SU-DHL-6 (cell line): ENCODE measurements at regions not wholly inside any gene's neighbourhood (a gene's known extent, or its start where the extent isn't known, plus 50 kb on each side); places are given as distances from the start of the nearest gene placed in this dataset.

Source experiments
- H2AFZ ChIP-seq: fragments of 200-600 bp; sonication (generic); 2 replicates; pipeline ENCODE4 v1.6.1; 2014; ENCODE audit warnings: low read depth, mild to moderate bottlenecking, moderate library complexity, mixed read lengths, antibody characterized with exemption, low read length; ENCODE audit not compliant: severe bottlenecking
- H3F3A ChIP-seq: fragments of 200-600 bp; shearing (Covaris generic); 2 replicates; pipeline ENCODE4 v1.6.0; 2016; ENCODE audit warnings: antibody characterized with exemption, mild to moderate bottlenecking; ENCODE audit not compliant: insufficient read depth
- H3K27ac ChIP-seq: fragments of 200-600 bp; sonication (generic); 2 replicates; pipeline ENCODE4 v1.5.1; 2016; ENCODE audit warnings: low read depth, mild to moderate bottlenecking, low read length, moderate library complexity, mixed read lengths
- H3K27me3 ChIP-seq: fragments of 200-600 bp; sonication (generic), shearing (Covaris generic); 2 replicates; pipeline ENCODE4 v1.6.0; 2014; ENCODE audit warnings: mild to moderate bottlenecking, low read length
- H3K36me3 ChIP-seq: fragments of 200-600 bp; sonication (generic); 2 replicates; pipeline ENCODE4 v1.6.1; 2014; ENCODE audit warnings: mild to moderate bottlenecking, low read length, mixed read lengths
- H3K4me2 ChIP-seq: fragments of 300-600, 200-600 bp; shearing (Covaris generic), sonication (generic); 2 replicates; pipeline ENCODE4 v1.6.0; 2014; ENCODE audit warnings: low read length, low read depth, mild to moderate bottlenecking; ENCODE audit not compliant: poor library complexity, severe bottlenecking
- H3K4me3 ChIP-seq: fragments of 200-600 bp; sonication (generic); 2 replicates; pipeline ENCODE4 v1.5.1; 2014; ENCODE audit warnings: antibody characterized with exemption, low read length, mild to moderate bottlenecking, mixed read lengths; ENCODE audit not compliant: insufficient read depth, poor library complexity, severe bottlenecking
- H3K79me2 ChIP-seq: fragments of 200-600 bp; sonication (generic); 2 replicates; pipeline ENCODE4 v1.6.1; 2014; ENCODE audit warnings: mild to moderate bottlenecking, low read length, moderate library complexity; ENCODE audit not compliant: insufficient read depth
- H3K9ac ChIP-seq: fragments of 200-600 bp; sonication (generic); 2 replicates; pipeline ENCODE4 v1.7.0; 2014; ENCODE audit warnings: mild to moderate bottlenecking, low read length
- H3K9me2 ChIP-seq: fragments of 200-600 bp; sonication (generic); replicated peaks from 2 replicates; pipeline ENCODE4 v1.6.1; 2014; ENCODE audit warnings: low read length; ENCODE audit not compliant: insufficient read depth
- H3K9me3 ChIP-seq: fragments of 200-600 bp; sonication (generic); 2 replicates; pipeline ENCODE4 v1.6.1; 2014; ENCODE audit warnings: low read length, mixed read lengths; ENCODE audit not compliant: insufficient read depth
- H4K20me1 ChIP-seq: fragments of 200-600 bp; sonication (generic); 2 replicates; pipeline ENCODE4 v1.6.1; 2014; ENCODE audit warnings: low read depth, mild to moderate bottlenecking, antibody characterized with exemption, low read length, moderate library complexity, mixed read lengths
- EZH2phosphoT487 ChIP-seq: fragments of 200-600 bp; sonication (generic), shearing (Covaris generic); conservative IDR thresholded peaks from 2 replicates; pipeline ENCODE4 v1.6.1; 2018; ENCODE audit warnings: mild to moderate bottlenecking, antibody characterized with exemption, low read length, moderate library complexity, mixed read lengths
- TF ChIP-seq, protein P1 (sequence below): fragments of 200-600 bp; sonication (generic); IDR thresholded peaks from one replicate; pipeline ENCODE4 v1.5.1; 2017; ENCODE audit warnings: antibody characterized with exemption, mild to moderate bottlenecking, low read length, moderate library complexity; ENCODE audit not compliant: insufficient read depth, poor library complexity, severe bottlenecking

DNA sequence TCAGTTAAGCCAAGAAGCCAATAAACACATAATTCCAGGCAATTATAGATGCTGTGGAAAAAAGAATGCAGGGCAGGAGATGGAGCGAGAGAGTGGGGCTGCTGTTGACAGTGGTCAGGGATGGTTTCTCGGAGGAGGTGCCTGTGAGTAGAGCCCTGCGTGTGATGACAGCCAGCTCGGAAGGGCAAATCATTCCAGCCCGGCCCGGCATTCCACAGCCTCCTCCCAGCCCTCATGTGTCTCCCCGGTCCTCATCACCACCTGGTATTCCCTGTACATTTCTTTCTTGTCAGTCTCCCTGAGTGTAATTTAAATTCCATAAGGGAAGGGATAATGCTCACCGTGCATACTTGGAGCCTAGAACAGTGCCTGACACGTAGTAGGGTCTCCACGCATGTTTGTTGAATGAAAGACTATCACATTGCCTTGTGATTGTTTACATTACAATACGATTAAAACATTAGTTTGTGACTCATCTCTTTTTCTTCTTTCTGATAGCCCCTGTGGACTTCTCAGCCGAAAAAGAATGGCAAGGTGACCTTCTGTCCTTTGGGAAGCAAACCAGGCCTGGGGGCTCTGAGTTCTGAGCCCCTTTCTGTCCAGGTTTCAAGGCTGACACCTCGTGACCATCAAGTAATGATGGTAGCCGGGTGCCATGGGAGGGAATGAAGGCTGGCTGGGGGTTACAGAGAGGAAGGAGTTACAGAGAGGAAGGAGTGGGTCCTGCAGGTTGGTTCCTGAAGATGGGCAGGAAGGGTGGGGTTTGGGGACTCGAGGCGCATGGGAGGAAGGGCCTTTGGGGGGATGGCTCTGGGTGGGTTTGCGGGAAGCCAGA, 379.5 kb upstream of the SULF2 start:
- Histone ChIP-seq H3K27me3 (no peaks in the 10 kb centered on the region), H3F3A (no peaks in the 10 kb centered on the region), H3K36me3 (no peaks in the 10 kb centered on the region), H3K9me3 (no peaks in the 10 kb centered on the region), H3K9ac (no peak overlapping the region), H3K9me2 (no peaks in the 10 kb centered on the region), H3K27ac (no peak overlapping the region), H3K79me2 (no peaks in the 10 kb centered on the region), H4K20me1 (no peaks in the 10 kb centered on the region), H2AFZ (no peak overlapping the region), H3K4me2 (no peak overlapping the region), H3K4me3 (no peak overlapping the region)
- no peak for TF ChIP-seq EZH2phosphoT487
- TF ChIP-seq, protein P1, sequence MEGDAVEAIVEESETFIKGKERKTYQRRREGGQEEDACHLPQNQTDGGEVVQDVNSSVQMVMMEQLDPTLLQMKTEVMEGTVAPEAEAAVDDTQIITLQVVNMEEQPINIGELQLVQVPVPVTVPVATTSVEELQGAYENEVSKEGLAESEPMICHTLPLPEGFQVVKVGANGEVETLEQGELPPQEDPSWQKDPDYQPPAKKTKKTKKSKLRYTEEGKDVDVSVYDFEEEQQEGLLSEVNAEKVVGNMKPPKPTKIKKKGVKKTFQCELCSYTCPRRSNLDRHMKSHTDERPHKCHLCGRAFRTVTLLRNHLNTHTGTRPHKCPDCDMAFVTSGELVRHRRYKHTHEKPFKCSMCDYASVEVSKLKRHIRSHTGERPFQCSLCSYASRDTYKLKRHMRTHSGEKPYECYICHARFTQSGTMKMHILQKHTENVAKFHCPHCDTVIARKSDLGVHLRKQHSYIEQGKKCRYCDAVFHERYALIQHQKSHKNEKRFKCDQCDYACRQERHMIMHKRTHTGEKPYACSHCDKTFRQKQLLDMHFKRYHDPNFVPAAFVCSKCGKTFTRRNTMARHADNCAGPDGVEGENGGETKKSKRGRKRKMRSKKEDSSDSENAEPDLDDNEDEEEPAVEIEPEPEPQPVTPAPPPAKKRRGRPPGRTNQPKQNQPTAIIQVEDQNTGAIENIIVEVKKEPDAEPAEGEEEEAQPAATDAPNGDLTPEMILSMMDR = no peak

- no peaks in the 10 kb centered on the region for H3K9me2 ChIP-seq
- no peak overlapping the region for H2AFZ ChIP-seq
- no peaks in the 10 kb centered on the region for H3K9me3 ChIP-seq
- no peaks in the 10 kb centered on the region for H4K20me1 ChIP-seq
- no peak for TF ChIP-seq EZH2phosphoT487
- TF ChIP-seq, protein P1 = no peak
- no peaks in the 10 kb centered on the region for H3K36me3 ChIP-seq
- no peaks in the 10 kb centered on the region for H3F3A ChIP-seq
- no peak overlapping the region for H3K4me2 ChIP-seq
- H3K79me2 ChIP-seq = no peaks in the 10 kb centered on the region
- H3K4me3 ChIP-seq = no peak overlapping the region
- no peaks in the 10 kb centered on the region for H3K27me3 ChIP-seq
- no peak overlapping the region for H3K27ac ChIP-seq
- H3K9ac ChIP-seq = no peak overlapping the region
Measured at GRCh38 chr20:48164034-48164433, 378.8 kb upstream of the SULF2 start.

DNA sequence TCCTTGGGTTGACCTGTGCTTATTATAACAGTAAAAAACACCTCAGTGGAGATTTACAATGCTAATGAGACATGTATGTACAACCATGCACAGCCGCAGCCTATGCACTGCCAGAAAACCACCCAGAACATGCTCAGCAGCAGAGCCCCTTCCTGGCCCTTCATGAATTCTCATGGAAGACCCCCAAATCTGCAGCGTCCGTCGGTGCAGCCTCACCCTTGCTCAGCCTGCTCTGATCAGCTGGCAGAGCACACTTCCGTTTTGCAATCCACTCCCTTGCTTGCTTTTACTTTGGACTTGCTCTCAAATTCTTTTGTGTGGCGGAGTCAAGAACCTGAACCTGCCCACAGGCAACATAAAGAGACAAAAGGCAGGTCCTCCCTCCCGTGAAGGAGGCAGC, 378.2 kb upstream of the SULF2 start:
- Histone ChIP-seq H3K27me3 (no peaks in the 10 kb centered on the region), H3K9me2 (no peaks in the 10 kb centered on the region), H4K20me1 (no peaks in the 10 kb centered on the region), H3K27ac (no peak overlapping the region), H3K4me3 (no peak overlapping the region), H3K9me3 (no peaks in the 10 kb centered on the region), H3F3A (no peaks in the 10 kb centered on the region), H2AFZ (no peak overlapping the region), H3K9ac (no peak overlapping the region), H3K36me3 (no peaks in the 10 kb centered on the region), H3K79me2 (no peaks in the 10 kb centered on the region), H3K4me2 (no peak overlapping the region)
- TF ChIP-seq, protein P1 = no peak
- no peak for TF ChIP-seq EZH2phosphoT487
